ENCODE measurements at regions not wholly inside any gene's neighbourhood (a gene's known extent, or its start where the extent isn't known, plus 50 kb on each side); places are given as distances from the start of the nearest gene placed in this dataset.

Small RNA genes lying in the stretch of these regions (small RNA-seq; reads per million reads assigned to genes)
- gene RNU6-1323P, result 0 reads per million in 2 experiments
